Stimulated activated CD4-positive, alpha-beta T cell treated with anti-CD3 and anti-CD28 coated beads, Interleukin-12 subunit alpha, Interleukin-12 subunit beta, amount 100 ng/mL, for 48 hours (primary cell): ENCODE measurements at regions not wholly inside any gene's neighbourhood (a gene's known extent, or its start where the extent isn't known, plus 50 kb on each side); places are given as distances from the start of the nearest gene placed in this dataset.

Experiments
- DNase-seq, 3 donors: peaks; one replicate each; pipeline ENCODE4 v3.0.0-alpha.2; 2020; ENCODE audit warnings: low read depth in 2 of 3, low spot score in 1 of 3

DNA sequence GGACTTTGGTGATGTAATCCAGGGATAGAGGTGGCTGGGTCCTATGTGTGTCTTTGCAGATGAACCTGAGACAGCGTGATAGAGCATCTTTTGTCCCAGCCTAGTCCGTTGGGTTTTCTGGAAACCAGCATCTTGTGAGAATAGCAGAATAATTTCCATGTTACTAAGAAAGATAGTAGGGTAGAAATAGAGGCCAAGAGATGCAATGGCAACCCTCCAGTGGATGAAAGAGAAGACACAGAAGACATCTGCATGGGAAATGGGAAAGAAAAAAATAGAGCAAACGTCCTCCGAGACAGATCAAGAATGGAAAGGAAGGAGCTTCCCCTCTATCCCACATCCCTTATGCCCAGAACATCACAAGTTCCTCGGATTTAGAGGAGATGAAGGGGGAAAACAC lies 409.3 kb upstream of the TMEM132C start:
- no peak for DNase-seq

DNA sequence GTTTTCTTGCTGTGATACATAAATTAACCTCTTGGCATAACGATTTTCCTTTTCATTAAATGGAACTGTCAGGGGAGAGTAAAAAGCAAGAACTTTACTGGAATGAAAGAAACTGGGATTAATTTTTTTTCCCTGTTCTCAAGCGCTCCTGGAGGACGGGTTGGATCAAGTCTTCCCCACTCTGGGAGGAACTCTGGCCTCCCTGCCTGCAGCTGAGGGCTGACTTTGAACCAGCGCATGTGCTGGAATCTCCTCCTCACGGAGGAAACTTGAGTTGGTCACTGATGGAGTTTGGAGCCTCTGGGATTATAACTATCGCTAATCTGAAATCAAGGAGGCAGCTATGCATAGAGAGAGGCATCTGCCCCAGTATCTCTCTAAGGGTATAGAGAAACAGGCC lies 406.4 kb upstream of the TMEM132C start:
- DNase-seq: no peak

DNA sequence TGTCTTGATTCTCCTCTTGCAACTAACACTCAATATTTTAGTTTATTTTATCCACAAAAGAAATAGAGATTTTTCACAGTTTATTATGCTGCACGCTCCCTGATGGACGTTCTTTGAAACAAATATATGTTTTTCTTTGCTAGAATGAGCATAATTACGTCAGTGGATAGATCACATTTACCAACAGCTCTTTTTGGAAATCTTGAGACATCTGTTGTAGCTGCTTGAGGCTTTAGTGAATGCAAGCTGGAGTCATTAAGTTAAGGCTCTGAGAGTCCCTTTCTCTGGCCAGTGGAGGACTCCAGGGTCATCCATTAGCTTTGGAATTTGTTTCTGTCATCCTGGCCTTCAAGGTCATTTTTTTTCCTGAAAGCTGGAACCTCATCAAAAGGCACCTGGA lies 405.6 kb upstream of the TMEM132C start:
- DNase-seq: no peak

DNA sequence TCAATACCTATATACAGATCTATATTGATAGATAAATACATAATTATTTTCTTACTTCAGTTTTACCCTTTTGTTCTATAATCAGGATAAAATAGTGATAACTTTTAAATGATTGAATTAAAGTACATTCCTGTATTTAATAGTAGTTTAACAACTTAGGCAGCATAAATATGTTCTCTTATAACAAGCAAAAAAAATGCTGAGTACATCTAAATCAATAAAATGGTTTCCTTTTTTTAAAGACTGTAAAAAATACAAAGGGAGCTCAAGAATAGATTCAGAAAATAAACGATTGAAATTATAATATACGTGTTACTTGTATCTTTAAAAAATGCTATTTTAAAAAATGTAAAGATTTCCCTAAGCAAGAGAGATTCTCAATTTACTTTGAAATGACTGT lies 393.7 kb upstream of the TMEM132C start:
- no peak for DNase-seq

DNA sequence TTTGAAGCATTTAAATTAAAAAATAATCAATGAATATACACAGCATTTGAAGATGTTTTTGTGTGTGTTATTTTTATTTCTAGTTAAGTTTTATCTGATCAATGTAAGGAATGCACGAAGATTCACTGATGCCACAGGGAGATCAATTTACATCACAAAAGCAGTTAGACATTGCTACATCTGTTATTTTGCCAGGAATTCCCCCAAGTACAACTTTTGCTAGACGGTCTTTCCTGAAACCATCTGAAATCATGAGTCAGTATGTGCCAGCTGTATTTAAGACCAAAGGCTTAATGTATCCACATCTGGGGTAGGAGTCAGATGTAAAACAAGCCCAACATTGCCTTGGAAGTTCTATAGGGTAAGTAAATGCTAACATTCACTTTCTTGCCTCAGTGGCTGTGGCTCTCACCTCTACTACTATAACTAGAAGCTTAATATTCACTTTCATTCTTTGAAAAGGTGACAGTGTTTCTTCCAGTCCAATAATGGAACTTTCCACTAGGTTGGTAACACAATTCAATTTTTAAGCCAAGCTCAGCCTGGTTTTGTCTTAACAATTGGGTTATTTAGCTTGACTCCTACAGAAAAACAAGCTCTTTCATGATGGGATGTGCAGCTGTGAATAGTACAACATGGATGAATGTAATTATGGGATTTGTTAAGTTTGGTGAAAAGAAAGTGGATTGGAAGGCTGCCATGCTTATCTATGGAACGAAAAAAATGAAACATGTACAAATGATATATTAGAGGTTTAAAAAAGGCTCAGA lies 385.4 kb upstream of the TMEM132C start:
- DNase-seq: no peak

DNA sequence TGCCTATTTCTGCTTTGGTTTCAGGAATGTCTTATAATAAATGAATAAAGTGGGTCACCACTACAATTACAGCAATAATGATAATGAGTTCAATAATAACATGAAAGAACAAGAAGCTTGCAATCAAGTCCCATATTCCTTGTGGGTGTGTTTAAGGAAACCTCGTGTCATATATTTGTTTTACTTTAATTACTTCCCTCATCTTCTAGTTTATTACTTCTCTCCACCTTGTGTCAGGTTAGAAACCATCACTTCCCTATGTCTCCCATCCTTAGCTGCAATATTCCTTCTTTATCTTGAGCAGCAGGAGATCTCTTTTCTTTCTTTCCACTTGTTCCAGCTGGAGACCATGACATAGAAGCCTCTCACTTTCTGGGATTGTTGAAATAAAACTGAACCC lies 384.0 kb upstream of the TMEM132C start:
- DNase-seq: no peak

DNA sequence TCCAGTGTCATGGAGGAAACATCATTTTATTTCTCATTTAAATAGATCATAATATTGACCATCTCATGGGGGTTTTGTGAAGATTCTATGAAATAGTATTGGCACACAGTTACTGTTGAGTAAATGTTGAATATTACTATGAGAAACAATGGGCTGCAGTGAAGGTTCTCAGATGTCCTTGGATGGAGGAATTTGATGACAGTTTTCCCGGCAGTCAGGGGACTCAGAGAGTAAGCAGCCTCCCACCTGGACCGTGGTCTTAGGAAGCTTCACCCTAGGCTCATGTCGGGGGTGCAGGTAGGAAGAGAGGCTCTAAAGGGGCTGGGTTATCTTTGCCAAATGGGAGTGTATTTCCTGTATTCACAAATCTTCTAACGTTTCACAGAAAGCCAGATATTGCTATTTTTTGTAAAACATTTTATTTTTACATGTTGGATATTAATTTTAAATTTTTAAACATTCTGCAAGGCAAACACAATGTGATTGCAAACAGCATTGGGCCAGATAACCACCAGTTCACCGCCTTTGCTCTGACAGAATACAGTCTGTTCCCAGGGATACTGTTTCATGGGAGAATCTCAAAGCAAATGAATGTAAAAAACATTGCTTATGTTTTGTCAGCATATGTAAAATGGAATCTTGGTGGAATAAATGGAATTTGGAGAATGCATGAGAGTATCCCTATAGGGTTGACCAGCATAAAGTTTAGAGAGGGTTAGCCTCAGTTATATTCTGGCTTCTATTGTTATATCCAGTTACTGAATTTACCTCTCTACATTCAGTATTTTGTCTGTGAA lies 380.8 kb upstream of the TMEM132C start:
- DNase-seq: no peak

DNA sequence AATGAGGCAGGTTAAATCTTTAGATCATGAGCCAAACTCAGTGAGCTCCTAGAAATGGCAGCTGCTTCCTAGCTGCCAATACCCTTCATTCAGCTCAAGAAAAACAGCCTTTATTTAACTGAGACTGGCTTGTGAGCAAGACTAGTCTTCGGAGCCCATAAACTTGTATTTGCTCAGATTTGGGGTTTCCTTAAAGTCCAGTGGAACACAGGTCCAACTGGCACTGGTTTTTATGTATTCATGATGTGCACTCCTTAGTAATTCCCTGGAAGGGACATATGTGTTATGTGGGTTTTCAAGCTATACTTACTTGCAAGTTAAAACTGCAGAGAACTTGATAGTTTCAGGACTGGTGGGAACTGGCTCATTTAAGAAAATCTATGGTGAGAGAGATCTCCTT lies 380.1 kb upstream of the TMEM132C start:
- DNase-seq: no peak

DNA sequence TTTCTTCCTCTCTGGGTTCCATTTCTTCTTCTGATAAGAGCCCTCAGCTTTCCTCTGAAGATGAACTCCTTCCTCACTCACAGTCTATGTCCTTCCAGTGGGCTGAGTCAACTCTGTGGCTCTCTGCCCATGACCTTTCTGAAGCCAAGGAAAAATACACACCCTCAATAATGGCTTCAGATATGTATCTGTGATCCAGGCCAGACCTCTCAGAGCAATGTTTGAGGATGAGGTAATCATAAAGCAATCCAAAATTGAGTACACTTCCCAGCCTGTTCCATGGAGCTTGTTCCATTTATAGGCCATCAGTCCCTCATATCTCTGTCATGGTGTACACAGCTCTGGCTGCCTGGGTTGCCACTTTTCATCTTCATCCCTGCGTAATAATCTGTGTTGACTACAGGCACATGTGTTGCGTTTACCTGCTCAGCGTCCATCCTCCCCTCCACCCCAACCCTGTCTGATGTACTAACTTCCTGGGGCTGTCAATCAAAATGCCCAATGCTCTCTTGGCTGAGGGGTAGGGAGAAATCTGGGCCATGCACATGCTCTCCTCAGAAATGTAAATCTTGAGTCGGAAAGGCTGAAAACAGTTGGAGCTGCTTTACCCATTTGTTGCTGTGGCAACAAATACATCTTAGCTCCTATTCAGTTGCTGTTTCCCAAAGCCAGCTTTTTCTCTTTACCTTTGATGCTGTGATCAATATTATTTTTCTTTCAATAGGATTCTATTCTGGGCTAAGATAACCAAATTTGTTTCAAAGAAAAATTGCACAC lies 377.8 kb upstream of the TMEM132C start:
- DNase-seq: no peak

DNA sequence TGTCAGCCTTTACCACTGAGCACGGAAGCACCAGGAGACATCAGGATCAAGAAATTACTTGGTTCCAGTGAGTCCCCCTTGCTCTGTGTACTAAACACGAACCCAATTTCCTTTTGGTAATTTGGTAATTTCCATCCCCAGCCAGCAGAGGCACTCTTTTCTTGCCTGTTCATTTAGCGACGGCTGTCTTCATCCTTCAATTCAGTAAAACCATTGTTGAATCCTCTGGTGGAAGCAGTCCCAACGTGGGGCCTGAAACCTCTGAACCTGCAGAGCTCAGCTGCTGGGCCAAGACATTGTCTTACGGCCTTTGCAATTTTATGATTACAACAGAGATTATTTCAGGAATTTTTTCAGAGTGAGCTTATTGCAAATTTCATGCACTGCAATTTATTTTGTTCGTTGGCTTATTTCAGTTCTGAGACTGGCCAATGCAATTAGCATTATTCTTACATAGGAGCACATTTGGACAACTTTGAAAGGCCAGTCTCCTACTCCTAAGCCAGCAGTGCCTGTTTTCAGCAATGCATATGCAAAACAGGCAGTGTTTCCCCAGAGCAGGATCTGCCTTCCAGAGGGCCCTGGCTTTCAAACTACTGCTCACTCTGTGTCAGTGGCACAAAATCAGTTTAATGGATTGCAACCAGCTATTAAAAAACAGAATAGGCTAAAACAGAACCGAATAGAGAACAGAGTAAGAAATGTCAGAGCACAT lies 372.9 kb upstream of the TMEM132C start:
- no peak for DNase-seq

DNA sequence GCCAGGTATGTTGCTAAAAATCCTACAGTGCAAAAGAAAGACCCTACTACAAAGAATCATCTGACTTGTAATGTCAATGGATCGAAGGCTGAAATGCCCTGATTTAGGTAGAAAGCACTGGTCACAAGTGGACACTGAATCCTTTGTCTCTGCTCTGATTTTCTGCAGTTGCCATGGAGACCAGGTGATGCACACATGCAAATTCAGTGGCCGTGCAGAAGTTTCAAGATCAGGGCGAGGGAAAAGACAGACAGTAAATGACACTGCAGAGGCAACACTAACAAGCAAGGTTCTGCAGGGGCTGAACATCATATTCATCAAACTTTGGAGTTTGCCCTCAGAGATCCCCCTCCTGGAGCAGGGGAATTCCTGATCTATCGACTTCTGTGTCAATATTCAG lies 370.3 kb upstream of the TMEM132C start:
- DNase-seq: no peak

DNA sequence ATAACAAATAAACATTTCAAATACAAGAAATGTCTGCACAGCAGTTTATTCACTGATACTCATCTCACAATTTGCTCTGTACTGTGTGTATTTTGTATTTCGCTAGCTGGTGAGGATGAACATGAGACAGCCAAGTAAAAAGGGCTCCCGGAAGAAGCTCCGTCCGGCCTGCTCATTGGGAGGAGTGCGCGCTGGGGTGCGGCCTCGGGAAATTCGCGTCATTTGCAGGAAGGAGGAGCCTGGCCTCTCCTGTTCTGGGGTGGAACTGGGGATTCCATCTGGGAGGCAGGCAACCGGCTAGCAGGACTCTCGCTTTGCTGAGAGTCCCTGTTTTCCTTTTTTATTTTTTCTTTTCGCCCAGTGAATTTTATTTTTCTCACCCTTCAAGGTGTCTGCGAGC lies 368.4 kb upstream of the TMEM132C start:
- no peak for DNase-seq

DNA sequence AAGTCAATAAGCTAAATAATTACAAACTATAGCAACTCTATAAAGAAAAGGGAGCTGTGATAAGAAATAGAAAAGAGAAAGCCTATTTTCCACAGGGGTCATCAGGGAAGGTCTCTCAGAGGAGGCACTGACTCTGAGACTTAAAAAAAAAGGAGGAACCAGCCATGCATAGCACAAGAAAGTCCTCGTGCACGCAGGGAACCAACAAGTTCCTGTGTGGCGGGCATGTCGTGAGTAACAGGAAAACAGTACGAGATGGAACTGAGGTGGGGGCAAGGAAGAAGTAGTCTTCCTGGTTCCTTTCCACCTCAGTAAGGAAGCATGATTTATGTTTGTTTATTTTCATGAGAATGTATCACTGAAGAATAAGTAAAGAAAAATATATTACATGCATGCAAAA lies 367.0 kb upstream of the TMEM132C start:
- DNase-seq: no peak

DNA sequence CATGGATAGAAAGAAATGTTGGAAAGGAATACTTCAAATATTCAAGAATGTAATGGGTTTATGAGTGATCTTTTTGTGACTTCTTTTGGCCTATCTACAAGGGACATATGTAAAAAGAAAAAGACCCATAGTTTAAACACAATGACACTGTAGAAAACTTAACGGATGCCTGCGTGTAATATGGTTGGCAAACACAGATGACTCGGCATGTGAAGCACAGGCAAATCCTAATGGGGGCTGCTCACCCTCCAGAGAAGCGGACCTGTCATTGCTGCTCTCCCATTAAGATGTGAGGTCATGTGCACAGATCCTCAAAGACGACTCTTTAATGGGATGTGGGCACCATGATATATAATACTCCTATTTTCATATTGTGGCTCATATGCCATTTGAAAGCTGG lies 366.6 kb upstream of the TMEM132C start:
- no peak for DNase-seq

DNA sequence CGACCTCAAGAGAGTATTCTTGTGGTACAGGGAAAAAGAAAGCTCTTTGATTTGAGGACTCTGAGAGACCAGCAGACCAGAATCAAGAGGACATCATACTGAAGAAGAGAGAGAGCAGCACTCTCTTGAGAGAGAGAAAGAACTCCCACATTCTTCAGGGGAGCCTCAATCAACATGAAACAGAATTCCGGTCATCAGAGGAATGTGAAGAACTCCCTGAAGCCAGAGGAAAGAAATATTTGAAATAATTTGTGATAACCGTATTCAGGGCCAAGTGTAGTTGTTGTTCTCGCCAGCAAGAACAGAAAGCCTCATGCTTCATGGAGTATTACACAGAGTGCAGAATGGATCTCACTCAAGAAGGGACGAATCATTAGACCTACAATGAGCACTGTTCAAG lies 363.8 kb upstream of the TMEM132C start:
- no peak for DNase-seq

DNA sequence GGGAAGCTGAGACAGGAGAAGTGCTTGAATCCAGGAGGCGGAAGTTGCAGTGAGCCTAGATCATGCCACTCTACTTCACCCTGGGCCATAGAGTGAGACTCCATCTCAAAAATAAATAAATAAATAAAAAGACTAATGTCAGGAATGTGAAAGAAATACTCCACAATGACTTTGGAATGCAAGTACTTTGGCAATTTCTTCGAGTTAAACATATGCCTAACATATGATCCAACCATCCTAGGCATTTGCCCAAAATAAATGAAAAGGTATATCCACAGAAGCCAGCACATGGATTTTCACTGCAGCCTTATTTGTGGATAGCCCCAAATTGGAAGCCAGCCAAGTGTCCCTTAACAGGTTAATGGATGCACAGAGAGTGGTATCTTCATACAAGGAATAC lies 357.9 kb upstream of the TMEM132C start:
- DNase-seq: no peak

DNA sequence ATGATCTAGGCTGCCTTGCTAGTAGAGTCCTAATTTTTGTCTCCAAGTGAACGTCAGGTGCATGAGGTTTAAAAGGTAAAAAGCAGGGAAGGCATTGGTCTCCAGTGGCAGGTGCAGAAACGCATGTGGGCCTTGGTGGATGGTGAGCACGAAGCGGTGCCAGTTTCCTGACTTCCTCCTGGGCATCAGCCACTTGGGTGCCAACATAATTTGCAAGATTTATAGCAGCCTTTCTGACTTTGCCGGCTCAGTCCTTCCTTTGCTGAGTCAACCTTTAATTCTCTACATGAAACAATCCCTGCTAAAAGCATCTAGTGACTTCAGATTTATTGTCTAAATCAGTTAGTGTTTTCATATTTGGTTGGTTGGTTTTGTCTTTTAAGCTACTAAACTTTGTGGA lies 355.7 kb upstream of the TMEM132C start:
- no peak for DNase-seq

DNA sequence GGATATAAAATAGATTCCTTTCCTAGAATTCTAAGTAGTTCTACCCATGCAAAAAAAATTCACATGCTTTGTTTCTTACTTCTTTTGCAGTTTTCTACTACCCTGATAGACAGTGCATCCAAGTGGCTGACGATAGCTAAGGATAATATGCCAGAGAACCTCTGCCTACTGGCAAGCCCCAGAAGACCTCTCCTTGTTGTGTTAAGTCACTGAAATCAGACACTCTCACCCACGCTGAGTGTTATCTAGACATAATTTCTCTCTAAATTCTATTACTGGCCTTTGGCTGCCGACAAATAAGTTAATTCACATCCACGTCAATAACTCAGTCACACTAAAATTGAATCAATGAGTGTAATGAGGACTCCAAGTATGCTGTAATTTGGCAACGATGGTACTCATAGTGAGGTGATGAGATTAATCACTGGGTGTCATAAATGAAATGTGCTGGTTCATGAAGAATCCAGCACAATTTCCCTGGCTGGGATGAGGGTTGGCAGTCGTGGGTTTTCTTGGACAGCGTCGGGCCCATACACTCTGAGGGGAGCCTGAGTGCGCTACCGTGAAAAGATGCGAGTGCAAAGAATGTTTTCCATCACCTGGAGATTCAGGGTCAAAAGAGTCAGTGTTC lies 354.8 kb upstream of the TMEM132C start:
- no peak for DNase-seq

DNA sequence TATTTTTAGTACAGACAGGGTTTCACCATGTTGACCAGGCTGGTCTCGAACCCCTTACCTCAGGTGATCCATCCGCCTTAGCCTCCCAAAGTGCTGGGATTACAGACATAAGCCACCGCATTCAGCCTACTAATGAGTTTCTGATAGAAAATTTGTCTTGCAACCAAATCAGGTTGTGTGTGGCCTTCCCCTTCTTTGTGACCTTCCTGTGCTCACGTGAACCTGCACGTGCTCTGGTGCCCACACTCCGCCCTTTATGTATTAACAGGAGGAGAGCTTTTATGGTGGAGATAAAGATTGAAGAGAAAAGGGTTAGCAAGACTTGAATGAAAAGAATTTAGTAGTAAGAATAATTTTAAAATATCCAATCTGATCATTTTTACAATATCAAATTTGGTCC lies 343.5 kb upstream of the TMEM132C start:
- DNase-seq: no peak

DNA sequence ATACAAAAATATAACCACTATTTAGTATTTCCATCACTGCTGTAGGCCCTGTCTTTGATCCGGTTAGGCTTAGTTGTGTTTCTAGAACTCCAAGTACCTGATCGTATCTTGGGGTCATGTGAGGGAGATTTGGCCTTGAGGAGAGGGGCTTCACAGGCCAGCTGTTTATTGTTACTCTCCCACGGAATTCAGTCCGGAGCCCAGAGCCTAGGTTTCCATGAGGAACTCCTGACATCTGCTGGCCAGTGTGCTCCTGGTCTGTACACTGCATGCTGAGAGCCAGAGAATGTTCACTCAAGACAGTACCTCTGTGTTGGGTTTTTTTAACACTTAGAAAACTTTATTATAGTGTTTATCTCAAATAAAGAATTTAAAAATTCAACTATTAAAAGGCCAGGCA lies 341.0 kb upstream of the TMEM132C start:
- no peak for DNase-seq

DNA sequence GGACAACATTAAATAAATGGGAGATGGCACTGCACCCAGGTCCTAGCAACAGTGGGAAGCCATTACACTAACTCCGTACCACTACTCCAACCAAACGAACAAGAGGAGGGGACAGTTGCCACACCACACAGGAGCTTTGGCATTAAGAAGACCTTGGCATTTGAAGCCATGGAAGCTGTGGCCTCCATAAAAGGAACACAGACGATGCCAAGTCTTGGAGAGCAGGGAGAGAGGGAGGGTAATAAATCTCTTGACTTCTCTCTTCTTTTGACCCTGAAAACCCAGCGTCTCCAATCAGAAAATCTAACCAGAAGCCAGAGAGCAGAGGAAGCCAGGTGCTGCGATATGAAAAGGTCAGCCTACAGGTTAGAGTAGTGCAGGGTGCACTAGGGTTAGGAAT lies 338.8 kb upstream of the TMEM132C start:
- DNase-seq: no peak
